WTC11 (cell line): ENCODE measurements at regions not wholly inside any gene's neighbourhood (a gene's known extent, or its start where the extent isn't known, plus 50 kb on each side); places are given as distances from the start of the nearest gene placed in this dataset.

Experiments
- CTCF ChIP-seq: fragments of 200-600 bp; IDR thresholded peaks from 2 replicates; pipeline ENCODE4 v1.8.0; 2022; ENCODE audit warnings: antibody characterized with exemption
- PREB ChIP-seq: sonication (generic); formaldehyde crosslinking; IDR thresholded peaks from 2 replicates; pipeline ENCODE4 v1.8.1; 2022; ENCODE audit warnings: mild to moderate bottlenecking, missing genetic modification reagents, moderate library complexity, borderline replicate concordance

DNA sequence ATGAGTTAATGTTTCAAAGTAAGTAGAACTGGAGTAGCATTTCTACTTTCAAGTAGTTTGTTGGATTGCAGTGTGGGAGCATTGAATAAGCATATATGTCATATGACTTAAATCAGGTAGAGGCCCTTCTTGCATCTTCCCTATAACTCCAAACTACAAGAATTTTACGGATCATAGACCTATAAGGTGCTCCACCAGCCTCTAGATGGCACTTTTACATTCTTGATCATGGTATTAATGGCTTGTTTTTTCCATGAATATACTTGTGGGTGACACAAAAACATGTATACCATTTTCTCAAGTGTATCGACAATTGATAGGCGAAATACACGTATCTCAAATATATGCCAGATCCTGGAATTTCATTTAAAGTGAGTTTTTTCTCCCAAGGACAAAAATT is 311.1 kb downstream of the ZPLD1 start:
- TF ChIP-seq PREB (CRISPR knock-in tag) (no peak), CTCF (no peak)
